BE2C (cell line): ENCODE measurements at regions not wholly inside any gene's neighbourhood (a gene's known extent, or its start where the extent isn't known, plus 50 kb on each side); places are given as distances from the start of the nearest gene placed in this dataset.
A peak's percentile ranks its signal among the peaks of the same experiment; 100 is the strongest.

Experiments
- DNase-seq: peaks from one replicate; pipeline ENCODE4 v3.0.0-alpha.2; 2020
- H3K27me3 ChIP-seq: fragments of 250-450 bp; sonication (Bioruptor Pico); 2 replicates; pipeline ENCODE4 v1.5.1; 2020; ENCODE audit warnings: mild to moderate bottlenecking
- H3K36me3 ChIP-seq: fragments of 250-450 bp; sonication (Bioruptor Pico); 2 replicates; pipeline ENCODE4 v1.5.1; 2020; ENCODE audit warnings: mild to moderate bottlenecking
- H3K4me1 ChIP-seq: fragments of 250-450 bp; sonication (Bioruptor Pico); 2 replicates; pipeline ENCODE4 v1.5.1; 2020
- H3K4me3 ChIP-seq: 2 replicates; pipeline ENCODE4 v1.5.1; 2011; ENCODE audit warnings: low read depth, low read length
- H3K9me3 ChIP-seq: fragments of 250-450 bp; sonication (Bioruptor Pico); 2 replicates; pipeline ENCODE4 v1.5.1; 2020
- TF ChIP-seq, protein P1 (sequence below): IDR thresholded peaks from 2 replicates; pipeline ENCODE4 v1.5.1; 2012; ENCODE audit warnings: mild to moderate bottlenecking, low read depth, low read length

DNA sequence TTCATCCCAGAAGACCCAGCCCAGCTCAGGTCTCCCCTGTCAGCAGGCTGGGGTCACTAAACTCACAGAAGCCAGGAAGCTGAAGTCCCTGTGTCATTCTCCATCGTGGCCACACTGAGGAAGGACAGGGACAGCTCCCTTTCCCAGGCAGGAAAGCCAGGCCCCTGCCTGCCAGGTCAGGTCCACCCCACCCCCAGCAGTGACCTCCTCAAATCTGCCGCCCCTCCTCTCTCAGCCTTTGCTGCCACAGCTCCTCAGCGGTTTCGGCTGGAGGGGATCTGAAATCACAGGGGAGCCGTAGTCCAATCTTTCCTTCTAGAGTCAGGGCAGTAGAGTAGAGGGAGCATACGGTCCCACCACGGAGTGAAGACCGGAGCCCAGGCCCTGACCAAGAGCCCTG is 150.9 kb upstream of the UNC5B start:
- Histone ChIP-seq H3K4me3 (no peak overlapping the region), H3K4me1 (peaks cover 4% of the 10 kb centered on the region)

DNA sequence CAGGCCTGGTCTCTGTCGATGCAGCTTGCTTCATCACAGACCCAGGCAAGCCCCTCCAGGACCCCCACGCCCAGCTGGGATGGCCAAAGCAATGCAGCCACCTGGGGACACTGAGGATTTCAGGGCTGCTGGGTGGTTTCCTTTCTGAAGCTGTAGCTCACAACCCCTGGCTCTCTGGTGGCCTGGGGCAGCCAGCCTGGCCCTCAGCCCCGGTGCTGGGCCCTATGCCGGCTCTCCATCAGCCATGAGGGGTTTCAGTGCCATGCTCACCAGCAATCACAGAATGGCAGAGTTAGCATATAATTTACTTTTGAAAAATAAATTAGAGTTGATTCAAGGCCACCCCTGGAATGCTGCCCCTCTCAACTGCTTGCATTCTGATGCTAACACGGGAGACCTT is 150.2 kb upstream of the UNC5B start:
- Histone ChIP-seq H3K4me1 (peaks cover 8% of the 10 kb centered on the region), H3K36me3 (no peaks in the 10 kb centered on the region), H3K4me3 (no peak overlapping the region), H3K9me3 (no peaks in the 10 kb centered on the region), H3K27me3 (no peaks in the 10 kb centered on the region)
- TF ChIP-seq, protein P1, sequence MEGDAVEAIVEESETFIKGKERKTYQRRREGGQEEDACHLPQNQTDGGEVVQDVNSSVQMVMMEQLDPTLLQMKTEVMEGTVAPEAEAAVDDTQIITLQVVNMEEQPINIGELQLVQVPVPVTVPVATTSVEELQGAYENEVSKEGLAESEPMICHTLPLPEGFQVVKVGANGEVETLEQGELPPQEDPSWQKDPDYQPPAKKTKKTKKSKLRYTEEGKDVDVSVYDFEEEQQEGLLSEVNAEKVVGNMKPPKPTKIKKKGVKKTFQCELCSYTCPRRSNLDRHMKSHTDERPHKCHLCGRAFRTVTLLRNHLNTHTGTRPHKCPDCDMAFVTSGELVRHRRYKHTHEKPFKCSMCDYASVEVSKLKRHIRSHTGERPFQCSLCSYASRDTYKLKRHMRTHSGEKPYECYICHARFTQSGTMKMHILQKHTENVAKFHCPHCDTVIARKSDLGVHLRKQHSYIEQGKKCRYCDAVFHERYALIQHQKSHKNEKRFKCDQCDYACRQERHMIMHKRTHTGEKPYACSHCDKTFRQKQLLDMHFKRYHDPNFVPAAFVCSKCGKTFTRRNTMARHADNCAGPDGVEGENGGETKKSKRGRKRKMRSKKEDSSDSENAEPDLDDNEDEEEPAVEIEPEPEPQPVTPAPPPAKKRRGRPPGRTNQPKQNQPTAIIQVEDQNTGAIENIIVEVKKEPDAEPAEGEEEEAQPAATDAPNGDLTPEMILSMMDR = no peak
- no peak for DNase-seq

More for the DNA sequence above, 150.9 kb upstream of the UNC5B start:
- Histone ChIP-seq H3K9me3 (no peaks in the 10 kb centered on the region), H3K36me3 (no peaks in the 10 kb centered on the region), H3K27me3 (no peaks in the 10 kb centered on the region)
- TF ChIP-seq, protein P1 = no peak
- DNase-seq = no peak

DNA sequence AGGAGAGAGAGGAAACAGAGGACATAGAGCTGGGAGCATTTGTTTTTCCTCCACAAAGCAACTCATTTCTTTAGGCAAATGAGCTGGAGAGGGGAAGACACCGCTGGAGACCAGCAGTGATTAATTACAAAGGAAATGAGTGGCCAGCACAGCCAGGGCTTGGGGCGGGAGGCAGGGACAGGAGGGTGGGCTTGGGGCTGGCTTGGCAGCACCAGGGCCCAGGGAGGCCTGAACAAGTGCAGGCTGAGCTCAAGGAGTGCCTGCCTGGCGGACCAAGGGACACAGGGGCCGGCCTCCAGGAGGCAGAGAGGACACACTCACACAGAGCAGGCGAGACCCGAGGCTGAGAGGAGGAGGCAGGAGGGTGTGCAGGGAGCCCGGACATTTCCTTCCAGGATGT is 149.0 kb upstream of the UNC5B start:
- TF ChIP-seq, protein P1 = no peak
- H3K9me3 ChIP-seq = no peaks in the 10 kb centered on the region
- H3K27me3 ChIP-seq = no peaks in the 10 kb centered on the region
- no peak for DNase-seq
- peaks cover 12% of the 10 kb centered on the region for H3K4me1 ChIP-seq
- no peaks in the 10 kb centered on the region for H3K36me3 ChIP-seq
- H3K4me3 ChIP-seq = no peak overlapping the region

DNA sequence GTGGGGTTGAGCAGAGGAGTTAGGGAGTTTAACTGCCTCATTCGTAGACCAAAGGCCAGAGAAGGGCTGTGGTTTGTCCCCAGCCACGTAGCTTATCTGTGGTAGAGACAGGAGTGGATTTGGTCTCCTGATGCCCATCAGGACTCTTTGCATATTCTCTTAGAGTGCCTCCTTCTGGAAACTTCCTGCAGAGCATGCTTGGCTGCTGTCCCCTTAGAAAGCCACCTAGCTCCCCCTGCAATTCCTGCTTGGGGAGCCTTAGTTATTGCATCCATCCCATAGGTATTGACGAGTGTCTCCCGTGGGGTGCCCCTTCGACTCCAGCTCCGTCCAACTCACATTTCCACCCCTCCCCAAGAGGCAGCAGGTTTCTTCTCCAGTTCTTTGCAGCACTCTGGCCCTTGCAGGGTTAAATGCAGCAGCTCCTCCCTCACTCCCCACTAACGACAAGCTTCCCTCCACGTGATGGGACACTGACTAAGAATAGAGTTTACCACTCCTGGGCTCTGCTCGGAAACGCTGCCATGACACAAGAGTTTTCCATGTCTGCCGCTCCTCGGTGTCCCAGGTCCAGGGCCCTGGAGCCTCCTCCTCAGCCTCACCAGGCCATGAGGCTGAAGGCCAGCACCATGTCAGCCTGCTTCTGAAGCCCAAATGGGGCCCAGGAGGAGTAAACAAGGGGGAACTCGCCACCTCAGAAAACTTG is 147.8 kb upstream of the UNC5B start:
- DNase-seq = no peak
- no peaks in the 10 kb centered on the region for H3K9me3 ChIP-seq
- no peaks in the 10 kb centered on the region for H3K27me3 ChIP-seq
- no peaks in the 10 kb centered on the region for H3K36me3 ChIP-seq
- H3K4me3 ChIP-seq = no peak overlapping the region
- TF ChIP-seq, protein P1 = peak; percentile 31
- peaks cover 18% of the 10 kb centered on the region for H3K4me1 ChIP-seq

DNA sequence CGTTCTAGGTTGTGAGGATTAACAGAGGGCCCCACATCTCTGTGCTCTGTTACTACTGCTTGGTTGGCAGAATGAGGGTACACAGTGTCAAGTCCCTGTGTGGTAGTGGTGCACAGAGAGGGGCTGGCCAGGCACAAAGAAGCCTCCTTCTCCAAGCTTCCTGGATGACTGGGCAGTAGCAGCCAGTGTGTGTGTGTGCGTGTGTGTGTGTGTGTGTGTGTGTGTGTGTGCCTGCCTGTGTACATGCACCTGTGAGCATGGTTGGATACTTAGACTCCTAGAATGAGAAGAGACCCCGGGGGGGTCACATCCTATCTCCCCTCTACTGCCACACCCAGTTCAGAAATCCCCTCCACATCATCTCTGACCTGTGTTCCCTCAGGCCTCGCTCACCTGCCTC is 146.7 kb upstream of the UNC5B start:
- Histone ChIP-seq H3K36me3 (no peaks in the 10 kb centered on the region), H3K4me3 (no peak overlapping the region), H3K27me3 (no peaks in the 10 kb centered on the region), H3K9me3 (no peaks in the 10 kb centered on the region), H3K4me1 (peaks cover 18% of the 10 kb centered on the region)
- DNase-seq = no peak
- TF ChIP-seq, protein P1 = no peak

DNA sequence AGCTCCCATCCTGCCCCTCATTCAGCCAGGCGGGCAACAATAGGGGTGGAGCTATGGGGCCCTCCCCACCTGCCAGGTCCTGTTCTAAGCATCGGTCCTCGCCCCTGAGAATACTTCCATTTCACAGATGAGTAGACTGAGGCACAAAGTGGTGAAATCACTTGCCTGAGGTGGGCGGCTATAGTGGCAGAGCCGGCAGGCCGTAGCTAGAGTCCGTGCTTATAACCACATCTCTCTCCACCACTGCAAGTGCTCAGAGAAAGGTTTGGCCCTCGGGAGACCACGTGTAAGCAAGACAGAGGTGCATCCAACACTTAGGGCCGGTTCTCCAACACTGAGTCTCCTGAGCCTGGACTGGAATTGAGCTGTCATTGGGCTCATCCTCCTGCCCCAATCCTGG is 145.8 kb upstream of the UNC5B start:
- Histone ChIP-seq H3K27me3 (no peaks in the 10 kb centered on the region), H3K4me1 (peaks cover 18% of the 10 kb centered on the region), H3K4me3 (no peak overlapping the region), H3K9me3 (no peaks in the 10 kb centered on the region), H3K36me3 (no peaks in the 10 kb centered on the region)
- DNase-seq = no peak
- TF ChIP-seq, protein P1 = no peak
